SKM-1 treated with dmso at 0.1 percent for 144 hours (cell line): ENCODE measurements at regions not wholly inside any gene's neighbourhood (a gene's known extent, or its start where the extent isn't known, plus 50 kb on each side); places are given as distances from the start of the nearest gene placed in this dataset.

Experiments
- DNase-seq: peaks from one replicate; lab custom pipeline; 2025; ENCODE audit not compliant: unreplicated experiment; lab: John Stamatoyannopoulos, UW

DNA sequence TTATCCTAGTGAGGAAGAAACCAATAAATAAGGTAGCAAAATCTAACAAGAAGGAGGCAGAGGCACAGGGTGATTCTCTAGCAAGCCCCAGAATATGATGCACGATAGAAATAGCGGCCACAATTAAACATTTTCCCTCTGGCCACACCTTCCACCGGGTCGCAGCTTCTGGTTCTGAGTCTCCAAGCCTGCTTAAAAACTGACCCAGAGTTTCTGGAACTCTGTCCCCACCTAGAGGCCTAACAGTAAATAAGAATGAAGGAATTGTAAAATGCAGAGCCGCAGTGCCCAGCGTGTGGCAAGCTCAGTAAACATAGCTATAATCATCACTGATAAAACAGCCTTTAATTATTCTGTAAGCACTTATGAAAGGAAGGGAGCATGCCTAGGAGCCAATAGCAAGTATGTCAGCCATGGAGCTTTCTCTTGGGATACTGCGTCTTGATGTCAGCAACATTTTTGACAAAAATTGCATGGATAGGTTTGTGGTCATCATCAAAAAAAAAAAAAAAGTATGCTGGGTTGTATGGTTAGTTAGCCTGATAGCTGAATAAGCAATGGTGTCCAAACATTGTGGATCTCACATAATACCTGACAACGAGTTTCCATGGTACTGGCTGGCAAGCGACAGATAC is 465.5 kb downstream of the DNAH5 start:
- DNase-seq = peak; percentile 31

GRCh38 chr5:13477118-13477737 is 467.3 kb downstream of the DNAH5 start:
- DNase-seq = no peak

GRCh38 chr5:13472842-13473241 is 471.6 kb downstream of the DNAH5 start:
- DNase-seq = no peak

GRCh38 chr5:13470975-13471374 is 473.5 kb downstream of the DNAH5 start:
- DNase-seq = no peak

DNA sequence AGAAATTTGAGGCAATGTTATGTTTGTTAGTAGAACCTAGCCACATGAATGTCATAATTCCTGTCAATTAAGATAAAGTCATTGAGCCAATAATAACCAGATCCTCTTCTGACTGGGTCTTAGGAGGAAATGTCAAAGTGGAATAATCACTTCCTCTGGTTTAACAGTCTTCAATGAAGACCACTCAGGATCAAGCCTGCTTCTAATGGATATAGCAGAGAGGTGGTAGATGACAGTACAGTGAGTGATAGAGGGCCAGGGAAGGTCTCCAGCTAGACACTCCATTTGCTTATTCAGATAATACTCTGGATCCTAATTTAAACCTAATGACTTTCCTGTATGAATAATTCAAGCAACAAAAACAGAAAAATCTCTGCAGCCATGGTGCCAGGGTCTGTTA is 474.2 kb downstream of the DNAH5 start:
- DNase-seq = no peak

- DNase-seq = no peak
These were observed 479.8 kb downstream of the DNAH5 start for GRCh38 chr5:13464532-13465193.

GRCh38 chr5:13460587-13460986 is 483.9 kb downstream of the DNAH5 start:
- DNase-seq = no peak

DNA sequence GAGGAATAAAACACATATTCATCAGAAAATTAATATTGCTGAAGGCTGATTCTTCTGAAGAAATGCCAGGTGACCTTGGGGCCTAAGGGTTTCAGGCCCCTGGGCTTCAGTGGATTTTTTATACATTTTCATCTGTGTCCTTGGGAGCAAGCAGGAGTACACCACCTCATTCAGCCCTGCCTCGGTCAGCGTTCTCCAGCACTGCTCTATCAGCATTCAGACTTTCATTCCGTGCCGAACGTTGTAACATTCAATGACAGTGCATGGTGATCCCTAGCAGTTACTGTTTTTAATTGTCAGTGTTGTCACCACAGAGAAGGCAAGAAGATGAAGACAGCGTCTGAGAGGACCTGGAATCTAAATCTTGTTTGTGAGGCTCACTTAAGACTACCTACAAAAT is 490.4 kb downstream of the DNAH5 start:
- no peak for DNase-seq

DNA sequence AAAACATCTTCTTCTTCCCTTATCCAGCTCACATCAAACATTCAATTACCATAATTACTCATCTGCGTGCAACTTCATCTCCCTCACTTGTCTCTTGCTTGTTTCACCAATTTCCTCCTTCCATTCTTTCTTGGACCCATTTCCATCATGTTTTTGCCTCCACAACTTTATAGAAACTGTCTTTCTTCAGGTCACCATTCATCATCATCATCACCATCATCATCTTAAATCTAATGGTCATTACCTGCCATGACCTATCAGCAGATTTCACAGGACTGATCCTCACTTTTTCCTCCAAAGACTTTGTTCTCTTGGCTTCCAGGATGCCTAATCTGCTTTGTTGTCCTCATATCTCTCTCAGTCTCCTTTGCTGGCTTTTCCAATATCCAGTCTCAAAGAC is 495.6 kb downstream of the DNAH5 start:
- DNase-seq = no peak

- DNase-seq = no peak
These were observed 505.1 kb downstream of the DNAH5 start for GRCh38 chr5:13439430-13439829.

DNA sequence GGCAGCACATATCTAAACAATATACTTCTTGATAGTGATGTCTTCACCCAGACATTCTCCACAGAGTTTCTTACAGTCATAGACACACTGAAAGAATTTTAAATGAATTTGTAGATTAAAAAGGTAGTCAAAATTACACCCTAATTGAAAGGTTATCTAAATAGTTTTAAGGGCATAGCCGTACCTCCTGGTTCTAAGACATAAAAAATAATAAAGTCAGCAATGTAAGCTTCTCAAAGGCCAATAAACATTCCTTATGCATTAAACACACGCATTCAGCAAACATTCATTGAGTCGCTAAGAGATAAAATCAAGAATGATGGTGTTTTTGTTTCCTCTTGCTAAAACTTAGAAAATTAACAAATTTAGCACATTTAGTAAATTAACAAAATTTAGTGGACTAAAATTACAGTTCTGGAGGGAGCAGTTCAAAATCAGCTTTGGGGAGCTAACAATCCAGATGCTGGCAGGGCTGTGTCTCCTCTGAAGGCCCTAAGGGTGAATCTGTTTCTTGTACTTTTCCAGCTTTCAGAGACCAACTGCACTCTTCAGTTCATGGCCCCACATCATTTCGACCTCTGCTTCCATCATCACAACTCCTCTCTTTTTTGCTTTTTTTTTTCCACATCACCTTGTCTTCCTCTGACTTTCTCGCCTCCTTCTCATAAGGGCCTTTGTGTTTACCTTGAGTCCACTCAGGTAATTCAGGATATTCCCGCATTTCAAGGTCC is 516.5 kb downstream of the DNAH5 start:
- DNase-seq = no peak

- DNase-seq = no peak
These were observed 532.4 kb downstream of the DNAH5 start for GRCh38 chr5:13412040-13412595.

- no peak for DNase-seq
These were observed 535.9 kb downstream of the DNAH5 start for GRCh38 chr5:13408616-13409015.

- no peak for DNase-seq
These were observed 541.1 kb downstream of the DNAH5 start for GRCh38 chr5:13403351-13403750.

DNA sequence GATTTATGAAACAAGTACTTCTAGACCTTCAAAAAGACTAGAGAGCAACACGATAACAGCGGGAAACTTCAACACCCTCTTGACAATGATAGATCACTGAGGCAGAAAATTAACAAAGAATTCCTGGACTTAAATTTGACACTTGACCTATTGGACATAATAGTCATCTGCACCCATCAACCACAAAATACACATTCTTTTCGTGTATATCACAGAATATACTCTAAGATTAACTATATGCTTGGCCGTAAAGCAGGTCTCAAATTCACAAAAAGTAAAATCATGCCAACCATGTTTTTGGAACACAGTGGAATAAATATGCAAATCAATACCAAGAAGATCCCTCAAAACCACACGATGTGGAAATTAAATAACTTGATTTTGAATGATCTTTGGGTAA is 559.4 kb downstream of the DNAH5 start:
- no peak for DNase-seq

DNA sequence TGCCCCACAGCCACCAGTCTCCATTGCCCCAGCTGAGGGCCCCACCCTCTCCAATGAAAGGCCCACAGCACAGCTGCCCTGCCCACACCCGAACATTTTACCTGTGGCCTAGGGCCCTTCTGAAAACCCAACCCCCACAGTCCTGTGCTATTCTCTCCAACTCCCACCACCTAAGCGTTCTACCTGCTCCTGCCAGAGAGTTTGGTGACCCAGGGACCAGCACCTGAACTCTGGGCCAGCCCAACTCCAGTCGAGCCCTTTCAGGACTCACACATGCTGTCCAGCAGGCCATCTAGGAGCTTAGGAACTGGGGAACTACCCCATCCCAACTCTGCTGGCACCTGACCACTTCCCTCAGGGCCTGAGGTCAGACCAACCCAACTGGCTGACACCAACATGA is 562.3 kb downstream of the DNAH5 start:
- DNase-seq = no peak

DNA sequence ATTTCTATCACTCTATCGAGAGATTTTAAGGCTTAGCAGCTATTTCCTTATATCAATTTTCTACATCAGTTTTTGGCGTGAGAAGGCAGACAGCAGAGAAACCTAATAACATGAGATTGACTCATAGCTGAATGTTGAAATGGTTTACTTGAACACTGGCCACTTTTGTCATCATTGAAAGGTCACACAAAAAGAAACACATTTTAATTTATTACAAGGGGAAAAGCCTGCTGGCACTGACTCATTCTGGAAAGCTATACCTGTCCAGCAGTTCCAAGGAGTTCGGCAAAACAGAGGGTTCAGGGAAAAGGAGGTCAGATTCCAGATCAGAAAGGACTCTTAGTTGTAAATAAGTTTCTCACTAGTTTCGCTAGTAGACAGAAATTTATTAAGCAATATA is 566.4 kb downstream of the DNAH5 start:
- no peak for DNase-seq

DNA sequence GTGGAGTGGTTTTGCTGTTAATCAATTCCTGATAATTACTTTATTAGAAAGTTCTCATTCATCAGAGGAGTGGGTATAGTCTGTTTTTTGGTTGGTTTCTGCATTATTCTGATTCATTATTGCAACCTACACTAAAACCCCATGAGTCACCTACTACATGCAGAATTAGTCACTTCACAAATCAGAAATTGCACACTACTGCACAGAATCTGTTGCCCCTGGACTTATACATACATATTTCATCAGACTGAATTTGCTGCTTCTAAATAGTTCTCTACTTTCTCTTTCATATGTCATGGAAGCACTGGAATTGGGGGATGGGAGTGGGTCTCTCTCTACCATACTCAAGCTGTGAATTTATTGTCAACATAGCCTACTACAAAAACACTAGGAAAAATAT is 585.1 kb downstream of the DNAH5 start:
- DNase-seq = no peak

- DNase-seq = no peak
These were observed 586.1 kb downstream of the DNAH5 start for GRCh38 chr5:13358342-13358741.

DNA sequence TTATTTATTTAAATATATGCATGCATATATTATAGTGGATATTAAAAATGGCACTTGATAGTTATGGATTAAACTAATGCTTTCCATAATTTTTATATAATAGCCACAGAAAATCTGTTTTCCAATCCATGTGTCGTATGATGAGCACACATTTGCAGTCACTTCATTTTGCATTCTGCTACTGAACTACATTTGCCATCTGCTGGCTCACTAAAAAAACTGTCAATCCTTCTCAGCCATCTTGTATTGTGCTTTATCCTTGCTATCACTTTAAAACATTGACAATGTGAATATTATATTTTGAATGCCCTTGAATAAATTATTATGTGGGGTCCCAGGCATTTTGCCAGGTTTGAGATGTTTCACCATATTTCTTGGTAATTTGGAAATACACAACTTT is 586.6 kb downstream of the DNAH5 start:
- DNase-seq = no peak

DNA sequence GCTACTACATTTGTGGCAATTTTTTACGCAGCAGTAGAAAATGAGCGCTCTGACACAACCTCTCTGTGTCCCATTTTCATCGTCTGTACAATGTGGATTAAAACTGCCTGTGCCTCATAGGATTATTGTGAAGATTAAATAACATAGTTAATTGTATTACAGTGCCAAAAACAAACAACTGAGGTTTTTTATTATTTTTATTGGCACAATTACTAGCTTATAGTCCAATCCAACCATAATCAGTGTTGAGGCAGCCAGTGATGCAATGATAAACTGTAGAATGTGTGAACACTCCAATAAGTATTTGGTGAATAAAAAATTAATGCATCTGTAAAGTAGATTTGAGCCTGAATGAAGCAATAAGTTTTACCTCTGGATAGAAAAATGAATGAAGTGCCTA is 588.3 kb downstream of the DNAH5 start:
- DNase-seq = no peak

DNA sequence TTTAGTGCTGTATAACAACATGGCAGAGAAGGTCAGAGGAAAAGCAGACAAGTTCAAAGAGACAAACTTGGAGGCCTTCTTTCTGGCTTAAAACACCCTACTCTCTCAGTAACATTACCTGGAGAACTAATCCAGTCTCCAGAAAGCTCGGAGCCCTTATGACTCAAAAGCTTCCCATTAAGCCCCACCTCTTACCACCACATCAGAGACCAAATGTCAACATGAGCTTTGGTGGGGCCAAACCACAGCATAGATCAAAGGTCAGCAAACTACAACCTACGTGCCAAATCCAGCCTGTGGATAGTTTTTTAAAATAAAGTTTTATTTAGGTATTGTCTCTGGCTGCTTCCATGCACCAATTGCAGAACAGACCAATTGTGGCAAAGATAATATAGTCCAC is 589.9 kb downstream of the DNAH5 start:
- no peak for DNase-seq
